GDM1 (cell line): ENCODE measurements at regions not wholly inside any gene's neighbourhood (a gene's known extent, or its start where the extent isn't known, plus 50 kb on each side); places are given as distances from the start of the nearest gene placed in this dataset.
"Not testable (repeated sequence)": the region's sequence is repeated elsewhere in the genome, so short reads cannot be mapped to it uniquely, and the experiment has no call there.

ENCODE experiments used
- DNase-seq: peaks from one replicate; lab custom pipeline; 2025; lab: John Stamatoyannopoulos, UW

- DNase-seq, result no peak
These were observed 210.0 kb downstream of the HINT1 start for GRCh38 chr5:130955041-130955440.

- DNase-seq, result no peak
These were observed 210.7 kb downstream of the HINT1 start for GRCh38 chr5:130954336-130954735.

GRCh38 chr5:130939059-130939458 lies 226.0 kb downstream of the HINT1 start:
- no peak for DNase-seq

GRCh38 chr5:130937046-130937445 lies 228.0 kb downstream of the HINT1 start:
- DNase-seq, result no peak

GRCh38 chr5:130923543-130924124 lies 241.4 kb downstream of the HINT1 start:
- no peak for DNase-seq

GRCh38 chr5:130912088-130912487 lies 253.0 kb downstream of the HINT1 start:
- no peak for DNase-seq

GRCh38 chr5:130908186-130908585 lies 256.9 kb downstream of the HINT1 start:
- DNase-seq, result no peak

GRCh38 chr5:130897537-130898195 lies 267.4 kb downstream of the HINT1 start:
- DNase-seq, result not testable (repeated sequence)

- DNase-seq, result not testable (repeated sequence)
These were observed 267.9 kb downstream of the HINT1 start for GRCh38 chr5:130897181-130897536.

- DNase-seq, result no peak
These were observed 268.4 kb downstream of the HINT1 start for GRCh38 chr5:130896636-130897035.

GRCh38 chr5:130893006-130893405 lies 272.1 kb downstream of the HINT1 start:
- no peak for DNase-seq

- DNase-seq, result no peak
These were observed 274.4 kb downstream of the HINT1 start for GRCh38 chr5:130890610-130891009.

GRCh38 chr5:130885691-130886090 lies 279.4 kb downstream of the HINT1 start:
- no peak for DNase-seq

- no peak for DNase-seq
These were observed 280.0 kb downstream of the HINT1 start for GRCh38 chr5:130885027-130885426.

- no peak for DNase-seq
These were observed 281.0 kb downstream of the HINT1 start for GRCh38 chr5:130884023-130884422.

- DNase-seq, result no peak
These were observed 289.4 kb downstream of the HINT1 start for GRCh38 chr5:130875656-130876055.

GRCh38 chr5:130874861-130875417 lies 290.1 kb downstream of the HINT1 start:
- DNase-seq, result no peak

GRCh38 chr5:130871346-130872086 lies 293.5 kb downstream of the HINT1 start:
- no peak for DNase-seq

- no peak for DNase-seq
These were observed 294.4 kb downstream of the HINT1 start for GRCh38 chr5:130870691-130871090.

GRCh38 chr5:130868186-130868840 lies 296.7 kb downstream of the HINT1 start:
- DNase-seq, result no peak

- DNase-seq, result no peak
These were observed 319.8 kb downstream of the HINT1 start for GRCh38 chr5:130845049-130845765.
